ENCODE measurements at regions not wholly inside any gene's neighbourhood (a gene's known extent, or its start where the extent isn't known, plus 50 kb on each side); places are given as distances from the start of the nearest gene placed in this dataset.

DNA sequence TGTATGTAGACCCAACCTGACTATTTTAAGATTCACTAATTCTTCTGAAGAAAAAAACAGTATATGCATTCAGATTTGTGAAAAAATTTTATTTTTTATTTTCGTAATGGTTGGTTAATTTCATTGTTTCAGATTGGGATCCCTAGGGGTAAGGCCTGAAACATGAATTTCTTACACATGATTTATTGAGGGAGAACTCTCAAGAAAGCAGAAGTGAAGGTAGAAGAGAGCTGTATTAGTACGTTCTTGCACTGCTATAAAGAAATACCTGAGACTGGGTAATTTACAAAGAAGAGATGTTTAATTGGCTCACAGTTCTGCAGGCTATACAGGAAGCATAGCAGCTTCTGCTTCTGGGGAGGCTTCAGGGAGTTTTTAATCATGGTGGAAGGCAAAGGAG, 611.9 kb upstream of the TECRL start:
- no peak overlapping the region for H3K4me3 ChIP-seq (replicated peaks; ENCODE audit: low read depth, low read length)
- no peak for DNase-seq (ENCODE audit: extremely low read depth, low read depth)
- TF ChIP-seq, protein P1, sequence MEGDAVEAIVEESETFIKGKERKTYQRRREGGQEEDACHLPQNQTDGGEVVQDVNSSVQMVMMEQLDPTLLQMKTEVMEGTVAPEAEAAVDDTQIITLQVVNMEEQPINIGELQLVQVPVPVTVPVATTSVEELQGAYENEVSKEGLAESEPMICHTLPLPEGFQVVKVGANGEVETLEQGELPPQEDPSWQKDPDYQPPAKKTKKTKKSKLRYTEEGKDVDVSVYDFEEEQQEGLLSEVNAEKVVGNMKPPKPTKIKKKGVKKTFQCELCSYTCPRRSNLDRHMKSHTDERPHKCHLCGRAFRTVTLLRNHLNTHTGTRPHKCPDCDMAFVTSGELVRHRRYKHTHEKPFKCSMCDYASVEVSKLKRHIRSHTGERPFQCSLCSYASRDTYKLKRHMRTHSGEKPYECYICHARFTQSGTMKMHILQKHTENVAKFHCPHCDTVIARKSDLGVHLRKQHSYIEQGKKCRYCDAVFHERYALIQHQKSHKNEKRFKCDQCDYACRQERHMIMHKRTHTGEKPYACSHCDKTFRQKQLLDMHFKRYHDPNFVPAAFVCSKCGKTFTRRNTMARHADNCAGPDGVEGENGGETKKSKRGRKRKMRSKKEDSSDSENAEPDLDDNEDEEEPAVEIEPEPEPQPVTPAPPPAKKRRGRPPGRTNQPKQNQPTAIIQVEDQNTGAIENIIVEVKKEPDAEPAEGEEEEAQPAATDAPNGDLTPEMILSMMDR (IDR thresholded peaks at IDR 0.05; ENCODE audit: low read depth, low read length, missing control alignments): no peak

DNA sequence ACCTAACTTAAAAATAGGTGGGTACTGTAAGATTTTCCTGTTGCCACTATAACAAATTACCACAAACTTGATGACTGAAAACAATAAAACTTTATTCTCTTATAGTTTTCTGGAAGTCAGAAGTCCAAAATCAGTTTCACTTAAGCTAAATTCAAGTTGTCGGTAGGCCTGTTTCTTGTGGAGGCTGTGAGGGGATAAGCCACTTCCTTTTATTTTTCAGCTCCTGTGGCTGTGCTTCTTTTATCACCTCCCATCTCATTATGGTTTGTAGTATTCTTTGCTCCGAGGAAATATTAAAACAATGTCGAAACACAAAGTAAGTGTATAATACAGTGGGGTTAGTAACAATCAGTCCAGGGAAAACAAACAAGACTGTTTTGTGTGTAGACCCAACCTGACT, 610.5 kb upstream of the TECRL start:
- TF ChIP-seq, protein P1 (IDR thresholded peaks at IDR 0.05; ENCODE audit: low read depth, low read length, missing control alignments): no peak
- no peak for DNase-seq (ENCODE audit: extremely low read depth, low read depth)
- H3K4me3 ChIP-seq (replicated peaks; ENCODE audit: low read depth, low read length): no peak overlapping the region

DNA sequence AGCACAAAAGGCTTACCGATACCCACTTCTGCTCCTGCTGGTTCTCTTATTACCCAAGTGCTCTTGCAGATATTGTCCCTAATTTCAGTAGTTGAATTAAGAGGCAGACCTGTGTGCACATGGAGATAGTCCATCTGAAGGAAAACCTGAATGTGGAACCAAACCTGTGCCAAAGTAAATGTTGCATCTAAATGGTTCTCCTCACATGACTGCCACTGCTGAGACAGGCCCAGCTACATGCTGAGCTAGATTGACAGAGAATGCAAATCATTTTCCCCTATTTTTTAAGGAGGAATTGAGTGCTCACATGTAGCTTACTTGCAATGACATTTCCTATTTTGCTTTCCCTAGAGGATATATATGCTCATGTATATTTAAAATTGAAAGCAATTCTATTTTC, 609.1 kb upstream of the TECRL start:
- TF ChIP-seq, protein P1 (IDR thresholded peaks at IDR 0.05; ENCODE audit: low read depth, low read length, missing control alignments): no peak
- H3K4me3 ChIP-seq (replicated peaks; ENCODE audit: low read depth, low read length): no peak overlapping the region
- DNase-seq (ENCODE audit: extremely low read depth, low read depth): no peak

DNA sequence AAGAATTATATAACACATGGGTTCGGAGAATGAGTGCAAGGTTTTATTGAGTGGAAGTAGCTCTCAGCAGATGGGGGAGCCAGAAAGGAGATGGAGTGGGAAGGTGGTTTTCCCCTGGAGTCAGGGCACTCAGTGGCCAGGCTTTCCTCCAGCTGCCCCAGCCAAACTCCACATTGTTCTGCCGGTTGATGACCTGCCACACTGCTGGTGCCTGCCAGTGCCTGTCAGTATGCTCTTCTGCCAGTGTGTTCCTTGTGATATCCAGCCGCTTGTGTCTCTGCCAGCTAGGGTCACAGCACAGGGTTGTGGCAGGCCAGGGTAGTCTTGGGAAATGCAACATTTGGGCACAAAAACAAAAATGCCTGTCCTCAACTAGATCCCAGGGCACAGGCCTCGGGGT, 604.8 kb upstream of the TECRL start:
- DNase-seq (ENCODE audit: extremely low read depth, low read depth): no peak
- TF ChIP-seq, protein P1 (IDR thresholded peaks at IDR 0.05; ENCODE audit: low read depth, low read length, missing control alignments): no peak
- no peak overlapping the region for H3K4me3 ChIP-seq (replicated peaks; ENCODE audit: low read depth, low read length)

DNA sequence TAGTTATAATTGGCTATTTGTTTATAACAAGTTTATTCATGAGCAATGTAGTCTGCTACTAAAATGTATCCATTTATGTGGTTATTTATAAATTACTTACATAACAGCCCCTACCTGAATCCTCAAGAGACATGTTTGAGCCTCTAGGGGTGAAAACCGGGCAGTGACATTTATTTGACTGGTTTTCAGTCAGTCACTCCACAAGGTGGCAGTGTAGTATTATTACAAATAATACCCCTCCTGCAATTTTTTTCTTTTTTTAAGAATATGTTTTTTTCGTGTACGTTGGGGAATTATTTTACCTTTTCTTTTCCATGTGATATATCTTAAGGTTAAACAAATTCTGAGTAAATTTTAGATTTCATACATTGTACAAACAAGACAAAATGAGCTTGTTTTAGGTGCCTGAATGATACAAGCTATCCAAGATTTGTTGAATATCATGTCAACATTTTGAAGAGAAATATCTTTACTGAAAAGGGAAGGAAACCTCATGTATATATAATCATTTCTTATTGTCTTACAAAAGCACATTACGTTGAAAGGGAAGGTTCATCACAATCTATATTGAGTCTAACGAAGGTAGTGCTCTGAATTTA, 598.7 kb upstream of the TECRL start:
- no peak overlapping the region for H3K4me3 ChIP-seq (replicated peaks; ENCODE audit: low read depth, low read length)
- TF ChIP-seq, protein P1 (IDR thresholded peaks at IDR 0.05; ENCODE audit: low read depth, low read length, missing control alignments): no peak
- DNase-seq (ENCODE audit: extremely low read depth, low read depth): no peak

DNA sequence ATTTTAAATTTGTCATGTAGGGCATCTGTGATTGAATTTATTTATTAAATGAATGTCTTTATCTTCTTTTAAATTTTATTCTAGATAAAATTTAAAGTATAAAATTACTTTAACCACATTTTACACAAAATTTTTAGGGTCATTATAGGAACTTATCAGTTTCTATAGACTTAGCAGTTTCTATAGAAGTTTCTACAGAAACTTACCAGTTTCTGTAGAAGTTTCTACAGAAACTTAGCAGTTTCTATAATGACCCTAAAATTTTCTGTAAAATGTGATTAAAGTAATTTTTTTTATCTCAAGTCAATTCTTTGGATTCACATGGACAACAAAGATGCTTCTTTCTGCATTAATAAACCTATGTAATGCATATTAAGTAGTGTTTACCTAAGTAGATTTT, 565.9 kb upstream of the TECRL start:
- no peak for DNase-seq (ENCODE audit: extremely low read depth, low read depth)
- TF ChIP-seq, protein P1 (IDR thresholded peaks at IDR 0.05; ENCODE audit: low read depth, low read length, missing control alignments): no peak

DNA sequence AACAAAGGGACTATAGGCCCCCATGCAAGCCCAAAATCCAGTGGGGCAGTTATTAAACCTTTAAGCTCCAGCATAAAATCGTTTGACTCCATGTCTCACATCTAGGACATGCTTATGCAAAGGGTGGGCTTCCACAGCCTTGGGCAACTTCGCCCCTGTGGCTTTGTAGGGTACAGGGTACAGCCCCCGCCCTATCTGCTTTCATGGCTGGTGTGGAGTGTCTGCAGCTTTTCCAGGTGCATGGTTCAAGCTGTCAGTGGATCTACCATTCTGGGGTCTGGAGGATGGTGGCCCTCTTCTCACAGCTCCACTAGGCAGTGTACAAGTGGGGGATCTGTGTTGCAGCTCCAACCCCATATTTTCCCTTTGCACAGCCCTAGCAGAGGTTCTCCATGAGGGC, 559.8 kb upstream of the TECRL start:
- DNase-seq (ENCODE audit: extremely low read depth, low read depth): no peak
- H3K4me3 ChIP-seq (replicated peaks; ENCODE audit: low read depth, low read length): no peak overlapping the region
- TF ChIP-seq, protein P1 (IDR thresholded peaks at IDR 0.05; ENCODE audit: low read depth, low read length, missing control alignments): no peak

More for the DNA sequence above, 565.9 kb upstream of the TECRL start:
- no peak overlapping the region for H3K4me3 ChIP-seq (replicated peaks; ENCODE audit: low read depth, low read length)
